NCI-H345 treated with DMSO at 0.1 percent for 48 hours (cell line): ENCODE measurements at regions not wholly inside any gene's neighbourhood (a gene's known extent, or its start where the extent isn't known, plus 50 kb on each side); places are given as distances from the start of the nearest gene placed in this dataset.
A peak's percentile ranks its signal among the peaks of the same experiment; 100 is the strongest.

Source experiments
- DNase-seq: peaks from one replicate; lab custom pipeline; 2025; ENCODE audit not compliant: unreplicated experiment; lab: John Stamatoyannopoulos, UW

DNA sequence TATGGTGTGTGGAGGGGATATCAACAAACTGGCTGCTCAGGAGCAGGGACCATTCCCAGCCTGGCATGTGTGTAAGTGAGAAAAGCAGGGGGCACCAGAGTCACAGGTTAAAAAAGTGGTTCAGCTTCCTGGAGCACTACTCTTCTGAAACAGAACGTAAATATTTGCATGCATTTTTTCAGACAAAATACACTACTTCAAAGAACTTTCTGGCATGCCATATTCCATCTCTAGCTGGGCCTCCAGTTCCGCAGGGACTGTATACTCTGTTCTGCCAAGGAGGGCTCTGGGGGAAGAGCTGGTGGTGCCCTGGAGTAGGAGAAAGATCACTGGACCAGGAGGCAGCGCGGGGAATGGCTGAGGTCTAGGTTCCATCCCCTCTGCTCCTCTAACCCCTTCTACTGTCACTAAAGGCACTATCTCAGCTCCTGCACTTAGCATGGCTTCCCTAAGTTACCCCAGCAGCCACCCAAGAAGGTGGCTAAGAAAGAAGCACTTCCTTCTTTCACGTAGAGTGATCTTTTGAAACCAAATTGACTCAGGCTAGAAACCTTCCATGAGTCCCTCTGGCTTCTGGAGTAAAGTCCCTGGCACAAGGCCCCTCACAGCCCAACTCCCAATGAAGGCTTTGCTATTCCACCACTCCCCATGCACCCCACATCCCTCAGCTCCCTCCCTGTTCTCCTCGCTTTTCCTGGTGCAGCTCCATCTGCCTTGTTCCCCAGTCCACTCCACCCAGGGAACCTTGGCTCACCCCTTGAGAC, 57.6 kb upstream of the CABLES1 start:
- DNase-seq, result no peak

DNA sequence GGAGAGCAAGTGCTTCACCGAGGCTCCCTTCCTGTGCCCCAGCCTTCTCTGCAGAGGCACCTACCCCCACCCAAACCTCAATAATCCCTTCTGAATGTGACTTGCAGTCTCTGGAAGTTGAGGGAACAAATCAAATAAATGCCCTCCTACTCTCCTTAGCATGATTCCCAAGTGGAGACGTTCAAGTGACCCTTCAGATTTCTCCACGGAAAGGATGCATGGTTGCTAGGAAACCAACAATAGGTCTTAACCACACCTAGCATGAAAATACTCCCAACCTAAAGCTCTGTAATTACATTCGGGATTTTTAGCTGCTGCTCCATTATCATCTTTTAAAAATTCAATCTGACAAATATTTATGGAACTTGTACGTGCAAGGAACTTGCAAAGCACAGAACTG, 50.2 kb upstream of the CABLES1 start:
- peak; percentile 14 for DNase-seq
